ENCODE measurements at regions not wholly inside any gene's neighbourhood (a gene's known extent, or its start where the extent isn't known, plus 50 kb on each side); places are given as distances from the start of the nearest gene placed in this dataset.

DNA sequence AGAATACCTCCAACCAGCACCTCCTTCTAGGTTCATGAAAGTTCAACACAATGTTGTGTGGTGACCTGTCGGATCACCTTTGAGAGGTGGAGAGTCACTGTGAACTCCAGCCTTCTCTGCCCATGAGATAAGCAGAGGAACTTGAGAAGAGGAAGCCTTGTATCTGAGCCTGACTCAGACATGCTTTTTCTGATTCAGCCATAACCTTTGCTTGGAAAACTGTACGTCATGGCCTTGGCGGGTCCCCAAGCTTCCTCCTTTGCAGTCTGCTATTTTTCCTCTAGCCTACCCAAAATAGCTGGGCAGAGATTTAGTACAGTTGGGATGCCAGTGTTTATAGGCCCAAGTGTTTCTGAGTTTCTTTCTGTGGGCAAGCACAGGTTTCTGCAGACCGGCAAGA is 274.7 kb downstream of the CETN3 start:
- 43% methylated on average over 4 of the region's 4 CpGs for WGBS (ENCODE audit: insufficient coverage, low coverage, low lambda C conversion rate, missing lambda C conversion rate)
- intact Hi-C loops (cut with DNase I), result no loop called here
- no peak overlapping the region for H3K27ac ChIP-seq
- TF ChIP-seq CTCF (IDR thresholded peaks at IDR 0.05), result no peak
- no peak for TF ChIP-seq POLR2A (IDR thresholded peaks at IDR 0.05)
- no peaks in the 10 kb centered on the region for H3K27me3 ChIP-seq
- peak; percentile 64 to 88 (median 67) for ATAC-seq
- DNase-seq, result peak; percentile 49 to 59 (median 57)
- H3K4me1 ChIP-seq, result no peaks in the 10 kb centered on the region
- no peak overlapping the region for H3K4me3 ChIP-seq
- no peaks in the 10 kb centered on the region for H3K36me3 ChIP-seq
- H3K9me3 ChIP-seq, result no peaks in the 10 kb centered on the region

DNA sequence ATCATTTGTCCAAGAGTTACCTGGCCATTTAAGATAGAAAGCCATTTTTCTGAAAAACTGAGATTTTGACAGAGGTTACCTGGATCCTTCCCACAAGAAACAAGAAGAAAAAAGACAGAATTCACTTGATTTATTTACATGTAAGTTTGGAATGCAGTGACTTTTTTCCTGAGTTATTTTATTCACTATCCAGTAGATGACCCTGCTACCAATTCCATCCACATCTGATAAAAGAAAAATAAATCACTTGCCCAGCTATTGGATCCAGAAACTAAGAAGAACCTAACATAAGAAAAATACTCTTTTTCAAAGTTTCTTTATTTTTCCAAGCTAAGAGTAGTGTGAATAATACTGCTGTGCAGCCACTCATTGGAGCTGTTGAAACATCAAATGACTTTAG is 275.2 kb downstream of the CETN3 start:
- TF ChIP-seq POLR2A (IDR thresholded peaks at IDR 0.05) (no peak), CTCF (IDR thresholded peaks at IDR 0.05) (no peak)
- Histone ChIP-seq H3K27ac (no peak overlapping the region), H3K27me3 (no peaks in the 10 kb centered on the region), H3K9me3 (no peaks in the 10 kb centered on the region), H3K36me3 (no peaks in the 10 kb centered on the region), H3K4me1 (no peaks in the 10 kb centered on the region), H3K4me3 (no peak overlapping the region)
- ATAC-seq, result no peak
- no peak for DNase-seq
- intact Hi-C loops (cut with DNase I), result no loop called here

- no peak for DNase-seq
- Histone ChIP-seq H3K36me3 (no peaks in the 10 kb centered on the region), H3K4me3 (no peak overlapping the region), H3K27me3 (no peaks in the 10 kb centered on the region), H3K9me3 (no peaks in the 10 kb centered on the region), H3K4me1 (no peaks in the 10 kb centered on the region), H3K27ac (no peak overlapping the region)
- 43% methylated on average over 2 of the region's 2 CpGs for WGBS (ENCODE audit: insufficient coverage, low coverage, low lambda C conversion rate, missing lambda C conversion rate)
- ATAC-seq, result no peak
- no peak for TF ChIP-seq CTCF (IDR thresholded peaks at IDR 0.05)
- TF ChIP-seq POLR2A (IDR thresholded peaks at IDR 0.05), result no peak
- intact Hi-C loops (cut with DNase I), result no loop called here
Observed at GRCh38 chr5:90133941-90134340, 275.6 kb downstream of the CETN3 start.

DNA sequence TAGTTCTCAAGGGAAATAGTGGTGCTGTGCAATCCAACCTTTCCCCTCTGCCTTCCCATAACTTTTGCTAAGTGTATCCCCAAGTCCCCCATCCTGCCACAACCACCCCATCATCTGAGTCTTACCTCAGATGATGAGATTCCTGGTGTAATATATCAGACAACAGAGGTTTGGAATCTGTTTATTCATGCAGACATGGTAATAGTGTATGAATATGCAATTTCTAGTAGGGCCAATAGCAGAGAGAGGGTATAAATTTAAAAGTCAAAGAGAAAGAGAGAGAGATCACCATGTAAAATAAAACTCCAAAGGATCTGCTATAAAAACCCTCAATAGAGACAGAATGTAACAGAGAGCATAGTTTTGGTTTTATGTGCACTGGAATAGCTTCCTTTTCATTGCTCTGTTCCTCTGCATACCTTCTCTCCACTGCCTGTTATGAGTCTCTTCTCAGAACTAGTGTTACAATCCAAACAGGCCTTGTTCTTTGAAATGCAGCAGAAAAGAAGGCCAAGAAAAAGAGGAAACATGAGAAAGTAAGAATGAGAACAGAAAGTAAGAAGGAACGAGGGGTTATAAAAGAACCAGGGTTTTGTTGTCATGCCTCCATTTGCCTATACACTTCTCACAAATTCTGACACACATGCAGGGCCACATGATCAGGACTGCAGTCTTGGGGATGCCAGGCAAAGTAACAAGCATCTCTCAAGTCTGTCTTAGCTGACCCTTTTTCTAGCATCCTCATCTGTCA is 278.0 kb downstream of the CETN3 start:
- no peaks in the 10 kb centered on the region for H3K4me1 ChIP-seq
- H3K36me3 ChIP-seq, result no peaks in the 10 kb centered on the region
- no peak overlapping the region for H3K27ac ChIP-seq
- ATAC-seq (peak in 2 of 4 donors; percentile 13 to 35), DNase-seq (no peak)
- WGBS (ENCODE audit: insufficient coverage, low coverage, low lambda C conversion rate, missing lambda C conversion rate), result 6% methylated on average over 1 of the region's 1 CpG
- TF ChIP-seq POLR2A (IDR thresholded peaks at IDR 0.05), result no peak
- intact Hi-C loops (cut with DNase I), result no loop called here
- H3K4me3 ChIP-seq, result no peak overlapping the region
- no peaks in the 10 kb centered on the region for H3K27me3 ChIP-seq
- H3K9me3 ChIP-seq, result no peaks in the 10 kb centered on the region

- no peak for DNase-seq
- H3K4me3 ChIP-seq, result no peak overlapping the region
- 75% methylated on average over 1 of the region's 1 CpG for WGBS (ENCODE audit: insufficient coverage, low coverage, low lambda C conversion rate, missing lambda C conversion rate)
- TF ChIP-seq POLR2A (IDR thresholded peaks at IDR 0.05) (no peak), CTCF (IDR thresholded peaks at IDR 0.05) (no peak)
- intact Hi-C loops (cut with DNase I), result no loop called here
- ATAC-seq, result no peak
- H3K9me3 ChIP-seq, result no peaks in the 10 kb centered on the region
- no peaks in the 10 kb centered on the region for H3K4me1 ChIP-seq
- no peaks in the 10 kb centered on the region for H3K36me3 ChIP-seq
- H3K27me3 ChIP-seq, result no peaks in the 10 kb centered on the region
- no peak overlapping the region for H3K27ac ChIP-seq
Observed at GRCh38 chr5:90128551-90128950, 281.0 kb downstream of the CETN3 start.
